NCI-H82 treated with DMSO at 0.1 percent for 48 hours (cell line): ENCODE measurements at regions not wholly inside any gene's neighbourhood (a gene's known extent, or its start where the extent isn't known, plus 50 kb on each side); places are given as distances from the start of the nearest gene placed in this dataset.

Source experiments
- DNase-seq: peaks from one replicate; lab custom pipeline; 2025; ENCODE audit not compliant: unreplicated experiment; lab: John Stamatoyannopoulos, UW

DNA sequence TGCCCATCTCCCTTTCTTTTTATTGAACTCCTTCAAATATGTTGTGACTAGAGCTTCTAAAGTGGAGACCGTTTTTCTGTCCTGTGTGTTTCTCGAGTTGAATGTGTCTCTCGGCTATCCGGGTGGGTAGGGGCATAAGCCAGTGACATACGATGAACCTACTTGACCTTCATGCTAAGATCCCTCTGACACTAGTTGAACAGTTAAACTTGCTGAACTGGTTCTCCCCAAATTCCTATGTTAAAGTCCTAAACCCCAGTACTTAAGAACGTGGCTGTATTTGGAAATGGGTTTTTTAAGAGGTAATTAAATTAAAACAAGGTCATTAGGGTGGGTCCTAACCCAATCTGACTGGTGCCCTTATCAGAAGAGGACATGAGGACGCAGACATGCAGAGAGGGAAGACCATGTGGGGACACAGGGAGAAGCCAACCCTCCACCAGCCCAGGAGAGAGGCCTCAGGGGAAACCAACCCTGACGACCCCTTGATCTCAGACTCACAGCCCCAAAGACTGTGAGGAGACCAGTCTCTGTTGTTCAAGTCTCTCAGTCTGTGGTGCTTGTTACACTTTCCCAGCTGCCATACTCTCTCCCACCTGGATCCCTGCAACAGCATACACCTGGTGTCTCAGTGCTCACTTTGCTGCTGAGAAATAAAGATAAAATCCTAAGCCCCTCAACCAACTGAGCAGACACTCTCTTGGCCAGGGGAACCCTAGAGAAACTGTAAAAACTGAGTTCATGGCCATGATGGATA, 208.4 kb downstream of the MYLK4 start:
- no peak for DNase-seq

DNA sequence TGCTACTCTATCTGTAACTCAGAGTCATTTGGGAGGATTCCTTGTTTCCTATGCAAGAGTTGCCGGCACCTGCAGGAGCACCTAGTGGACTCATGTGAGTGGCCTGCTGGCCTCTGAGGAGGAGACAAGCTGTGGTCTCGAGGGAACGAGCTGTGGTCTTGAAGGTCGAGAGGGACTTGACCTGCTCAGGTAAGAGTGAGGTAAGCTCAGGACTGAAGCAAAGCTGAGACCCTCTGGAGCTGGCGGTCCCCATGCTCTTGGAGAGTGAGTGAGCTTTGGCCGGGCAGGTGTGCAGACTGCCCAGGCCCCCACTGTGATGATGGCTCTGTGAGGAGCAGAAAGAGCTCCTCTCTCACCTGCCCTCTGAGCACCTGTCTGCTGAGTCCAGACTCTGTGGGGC, 214.3 kb downstream of the MYLK4 start:
- DNase-seq, result no peak

DNA sequence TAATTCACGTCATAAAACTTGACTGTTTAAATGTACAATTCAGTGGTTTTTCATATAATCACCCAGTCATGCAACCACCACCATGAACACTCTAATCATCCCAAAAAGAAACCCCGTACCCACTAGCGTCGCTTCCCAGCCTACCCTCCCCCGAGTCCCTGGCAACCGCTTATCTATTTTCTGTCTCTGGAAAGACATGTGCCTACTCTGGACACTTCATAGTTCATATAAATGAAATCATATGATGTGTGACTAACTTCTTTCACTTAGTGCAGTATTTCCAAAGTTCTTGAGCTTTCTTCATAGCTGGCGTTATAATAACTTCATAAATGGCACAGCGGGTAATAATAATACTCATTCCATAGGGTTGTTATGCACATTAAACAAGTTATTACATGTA, 215.2 kb downstream of the MYLK4 start:
- no peak for DNase-seq

DNA sequence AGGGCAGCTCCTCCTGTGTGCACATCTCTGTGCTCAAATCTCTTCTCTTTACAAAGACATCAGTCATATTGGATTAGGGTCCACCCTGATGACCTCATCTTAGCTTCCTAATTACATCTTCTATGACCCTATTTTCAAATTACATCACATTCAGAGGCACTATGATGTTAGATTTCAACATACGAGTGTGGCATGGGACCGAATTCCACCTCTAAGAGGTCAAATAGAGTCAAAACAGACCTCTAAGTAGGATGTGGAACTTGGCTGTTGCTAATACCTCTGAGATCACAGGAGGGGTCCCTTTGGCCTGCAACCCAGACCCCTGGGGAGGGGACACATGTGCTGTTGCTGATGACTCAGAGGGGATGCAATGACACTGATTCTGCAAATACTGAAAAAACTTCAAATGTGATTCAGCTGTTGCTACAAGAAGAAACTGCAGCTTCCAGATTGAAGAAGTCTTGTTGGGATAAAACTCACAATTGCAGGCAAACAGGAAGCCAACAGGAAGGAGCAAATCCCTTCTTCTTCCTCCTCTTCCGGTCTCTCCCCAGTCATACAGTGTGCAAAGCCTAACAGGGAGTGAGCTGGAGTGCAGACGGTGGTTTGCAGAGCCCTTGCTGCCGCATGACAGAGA, 216.2 kb downstream of the MYLK4 start:
- no peak for DNase-seq

DNA sequence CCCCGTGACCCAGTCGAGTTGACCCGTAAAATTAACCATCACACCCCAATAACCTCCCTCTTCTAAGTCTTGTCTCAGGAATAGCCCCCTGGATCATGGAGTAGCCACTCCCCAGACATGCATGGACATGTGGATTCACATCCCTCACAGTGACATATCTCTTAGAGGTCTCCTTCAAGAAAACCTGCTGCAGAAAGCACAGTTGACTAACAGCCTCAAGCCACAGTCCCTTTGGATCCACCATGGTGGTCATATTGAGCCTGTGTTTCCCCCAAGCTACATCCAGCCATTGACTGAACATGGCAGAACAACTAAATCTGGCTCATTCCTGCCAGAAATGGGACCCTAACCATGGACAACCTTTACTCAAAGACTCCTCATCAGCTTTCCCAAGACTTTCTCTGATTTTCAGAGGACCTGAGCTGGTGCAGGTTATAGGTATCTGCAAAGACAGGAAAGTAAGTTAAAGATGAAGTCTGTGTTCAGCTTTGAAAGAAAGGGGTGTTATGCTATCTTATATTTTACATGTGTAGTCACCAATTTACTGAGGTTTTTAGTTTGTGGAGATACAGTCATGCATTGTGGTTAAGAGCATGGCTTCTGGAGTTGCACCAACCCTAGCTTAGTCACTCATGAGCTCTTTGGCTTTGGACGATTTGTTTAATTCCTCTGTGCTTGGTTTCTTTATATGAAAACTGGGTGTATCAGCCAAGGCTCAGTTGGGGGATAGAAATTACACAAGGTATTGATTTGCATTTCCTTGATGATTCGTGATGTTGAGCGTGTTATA, 219.1 kb downstream of the MYLK4 start:
- DNase-seq, result no peak

DNA sequence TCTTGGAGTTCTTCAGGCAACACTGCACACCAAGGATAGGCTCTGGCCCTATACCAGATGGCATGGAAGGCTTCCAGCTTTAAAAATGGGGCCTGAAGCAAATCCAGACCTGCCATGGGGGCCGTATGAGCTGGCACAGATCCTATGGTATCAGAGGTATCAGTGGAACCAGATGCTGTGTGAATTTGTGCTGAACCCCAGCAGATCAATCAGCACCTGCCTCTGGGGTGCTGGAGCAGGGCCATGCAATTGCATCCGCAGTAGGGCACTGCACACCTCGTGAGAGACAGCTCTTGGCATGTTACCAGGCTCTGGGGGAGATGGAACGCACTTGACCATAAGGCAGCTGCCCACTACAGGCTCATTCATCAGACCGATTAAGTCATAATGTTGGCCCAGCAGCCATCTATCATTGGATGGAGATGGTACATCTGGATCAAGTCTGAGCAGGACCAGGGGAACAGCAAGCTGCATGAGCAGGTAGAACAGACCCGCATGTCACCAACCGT, 221.5 kb downstream of the MYLK4 start:
- DNase-seq, result no peak

DNA sequence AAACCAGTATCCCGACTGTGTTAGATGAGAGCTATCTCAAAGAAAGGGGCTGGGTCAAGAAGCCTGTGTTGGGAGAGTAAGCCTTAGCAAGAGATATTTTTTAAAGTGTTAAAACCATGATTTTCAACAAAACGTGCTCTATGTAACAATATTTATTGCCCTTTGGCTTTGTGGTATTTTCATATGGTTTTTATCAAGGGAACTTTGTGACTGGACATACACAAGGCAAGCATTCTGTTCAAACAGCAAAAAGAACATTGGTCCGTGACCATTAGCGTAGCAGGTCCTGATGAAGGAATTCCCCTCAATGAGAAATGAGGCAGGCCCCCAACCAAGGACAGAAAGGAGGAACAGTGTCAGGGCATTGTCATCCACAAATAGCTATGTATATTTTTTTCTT, 222.6 kb downstream of the MYLK4 start:
- no peak for DNase-seq

DNA sequence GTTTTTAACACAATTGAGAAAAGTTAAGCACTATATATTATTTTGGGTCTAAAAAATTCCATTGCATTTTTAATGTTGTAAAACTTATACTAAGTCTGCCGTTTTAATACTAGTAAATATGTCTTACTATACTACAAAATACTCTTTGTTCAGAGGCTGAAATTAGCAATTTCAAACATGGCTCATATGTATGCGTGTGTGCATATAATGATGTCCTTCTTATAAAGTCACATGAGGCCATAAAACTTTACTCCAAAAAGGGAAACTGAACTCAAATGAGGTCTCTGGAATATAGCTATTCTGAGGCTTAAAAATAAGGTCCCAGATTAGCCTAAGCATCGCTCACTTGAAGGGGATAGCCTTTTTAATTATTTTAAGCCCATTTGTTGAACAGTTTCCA, 224.0 kb downstream of the MYLK4 start:
- no peak for DNase-seq

DNA sequence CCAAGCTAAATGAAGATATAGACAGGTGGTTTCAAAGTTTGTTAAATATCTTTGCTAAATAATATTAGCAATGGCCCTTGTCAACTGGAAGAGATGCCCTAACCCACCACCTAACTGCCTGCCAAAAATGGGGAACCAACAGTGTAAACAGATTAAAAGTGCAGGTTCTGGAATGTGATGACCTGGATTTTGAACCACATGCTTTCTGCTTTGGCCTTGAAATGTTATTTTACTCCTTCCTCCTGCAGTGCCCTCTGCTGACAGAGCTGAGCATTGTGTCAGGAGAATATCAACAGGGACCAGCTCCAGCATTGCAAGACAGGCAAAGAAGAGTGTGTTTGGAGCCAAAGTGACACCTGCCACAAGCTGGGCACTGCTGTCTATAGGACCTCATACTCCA, 226.6 kb downstream of the MYLK4 start:
- no peak for DNase-seq

DNA sequence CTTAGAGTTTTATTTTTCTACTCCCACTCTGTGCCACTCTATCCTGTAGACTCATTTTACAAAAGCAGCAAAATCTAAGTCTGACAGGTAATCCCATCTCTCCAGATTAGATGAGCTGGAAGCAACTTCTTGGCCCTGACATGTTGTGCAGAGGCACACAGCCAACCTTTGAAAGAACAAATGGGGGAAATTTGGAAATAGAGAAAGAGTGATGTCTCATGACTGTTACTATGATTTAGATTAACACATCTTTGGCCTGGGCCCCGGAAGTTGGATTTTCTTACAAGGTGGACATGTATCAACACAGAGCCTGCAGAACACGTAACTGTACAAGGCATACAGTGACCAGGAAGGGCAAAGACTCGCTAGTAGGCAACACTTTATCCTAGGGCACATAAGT, 227.7 kb downstream of the MYLK4 start:
- DNase-seq, result no peak

DNA sequence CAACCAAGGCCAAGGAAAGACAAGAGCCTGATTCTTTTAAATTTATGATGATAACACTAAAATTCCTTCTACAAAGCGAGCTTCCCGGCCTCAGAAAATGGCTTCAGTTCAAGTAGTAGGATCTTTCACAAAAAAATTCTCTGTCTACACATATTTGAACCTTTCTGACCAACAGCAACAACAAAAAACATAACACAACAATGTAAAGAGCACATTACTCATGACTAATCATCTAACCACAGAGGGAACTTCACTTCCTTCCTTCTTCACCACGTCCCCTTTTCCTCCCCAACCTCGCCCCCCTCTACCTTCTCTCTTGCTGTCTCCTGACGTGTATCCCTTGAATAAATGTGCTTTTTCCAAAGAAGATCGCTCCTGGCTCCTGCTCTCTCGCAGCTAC, 228.2 kb downstream of the MYLK4 start:
- no peak for DNase-seq

DNA sequence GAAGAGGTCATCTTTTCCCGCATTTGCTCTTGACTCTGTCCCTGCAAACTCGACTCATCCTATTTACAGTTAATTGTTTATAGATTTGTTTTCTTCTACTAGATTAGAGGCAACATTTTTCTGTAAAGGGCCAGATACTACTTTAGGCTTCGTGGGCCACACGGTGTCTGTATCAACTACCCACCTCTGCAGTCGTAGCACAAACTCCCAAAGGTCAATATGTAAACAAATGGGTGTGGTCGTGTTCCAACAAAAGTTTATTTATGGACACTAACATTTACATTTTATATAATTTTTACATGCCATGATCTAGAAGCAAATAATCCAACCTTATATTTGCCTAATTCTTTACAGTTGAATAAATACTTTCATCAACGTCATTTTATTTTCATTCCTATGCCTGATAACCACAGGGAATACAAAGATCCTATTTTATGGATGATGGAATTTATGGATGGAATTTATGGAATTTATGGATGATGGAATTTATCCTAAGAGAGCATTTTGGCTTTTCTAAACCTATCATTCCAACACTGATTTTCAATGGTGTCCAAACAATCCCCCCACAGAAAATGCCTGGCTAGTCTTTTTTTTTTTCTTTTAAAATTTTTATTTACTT, 232.8 kb downstream of the MYLK4 start:
- no peak for DNase-seq

DNA sequence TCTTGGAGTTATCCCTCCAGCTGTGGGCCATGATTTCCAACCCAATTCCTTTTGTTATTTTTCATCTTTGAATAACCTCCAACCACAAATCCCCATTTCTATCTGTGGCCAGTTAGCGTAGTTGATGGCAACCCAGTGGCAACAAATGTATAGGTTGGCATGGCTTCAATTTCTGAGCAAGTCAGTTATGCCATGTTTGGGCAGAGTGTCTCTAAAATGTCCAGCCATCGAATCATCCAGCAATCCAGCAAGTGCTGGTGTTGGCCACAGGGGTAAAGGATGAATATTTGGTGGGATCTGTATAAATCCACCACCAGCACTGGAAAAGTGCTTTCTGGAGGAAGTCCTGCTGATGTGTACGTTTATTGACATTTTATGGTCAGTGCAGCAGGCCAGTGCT, 233.3 kb downstream of the MYLK4 start:
- DNase-seq, result no peak

DNA sequence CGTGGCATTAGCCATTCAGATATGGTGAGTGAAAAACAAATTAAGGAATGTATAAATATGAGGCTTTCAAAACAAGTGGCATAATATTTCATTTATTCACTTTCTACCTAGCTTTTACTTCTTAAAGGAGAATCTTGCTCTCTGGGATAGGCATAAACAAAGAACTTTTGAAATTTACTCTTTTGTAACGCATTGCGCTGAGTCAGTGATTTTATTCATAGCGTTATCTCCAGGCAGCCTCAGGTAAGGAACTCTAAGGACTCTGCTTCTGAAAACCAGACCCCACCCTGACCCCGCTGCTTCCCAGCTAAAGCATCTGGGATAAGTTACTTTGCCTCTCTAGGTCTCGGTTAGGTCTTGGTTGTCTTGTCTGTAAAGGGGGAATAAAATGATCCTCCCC, 234.7 kb downstream of the MYLK4 start:
- no peak for DNase-seq

DNA sequence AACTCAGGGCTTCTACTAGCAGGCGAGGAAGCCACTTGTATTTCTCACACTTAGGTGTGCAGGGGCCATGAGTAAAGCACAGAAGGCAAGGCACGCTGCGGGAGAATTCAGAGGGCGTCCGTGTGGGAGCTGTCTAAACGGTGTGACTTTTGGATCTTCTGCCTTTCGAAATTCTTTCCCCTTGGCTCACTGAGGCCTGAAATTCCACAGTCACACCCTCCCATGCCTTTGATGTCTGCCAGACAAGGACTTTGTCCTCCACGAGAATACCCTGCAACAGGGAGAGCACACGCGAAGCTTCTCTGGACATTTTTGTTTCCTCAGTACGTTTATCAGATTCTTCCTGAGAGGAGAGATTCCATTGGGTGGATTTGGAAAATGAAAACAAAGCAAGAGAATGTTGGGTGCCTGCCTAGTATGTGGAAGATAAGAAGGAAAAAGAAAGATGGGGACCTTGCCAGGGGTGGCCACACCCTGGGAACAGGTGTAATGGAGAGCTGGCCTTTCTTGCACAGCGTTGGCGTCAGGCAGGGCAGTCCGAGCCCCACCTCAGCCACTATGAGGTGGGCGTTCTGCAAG, 235.7 kb downstream of the MYLK4 start:
- no peak for DNase-seq

DNA sequence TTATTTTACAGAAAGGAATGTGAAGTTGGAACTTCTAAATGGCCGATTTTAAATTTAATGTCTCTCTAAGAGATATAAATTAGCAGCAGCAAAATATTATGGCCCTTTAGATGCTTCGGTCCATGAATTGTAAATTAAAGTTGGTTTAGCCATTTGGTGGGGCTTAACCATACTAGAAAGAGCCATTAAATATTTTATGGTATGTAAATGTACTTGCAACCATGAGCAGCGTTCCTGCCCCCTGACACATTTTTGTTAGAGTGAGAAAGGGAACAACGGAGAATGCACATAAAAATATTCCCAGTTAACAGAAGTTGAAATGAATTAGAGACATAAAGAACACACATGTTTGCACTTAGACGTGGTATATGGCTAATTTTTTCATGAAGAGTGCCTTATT, 237.9 kb downstream of the MYLK4 start:
- DNase-seq, result no peak

DNA sequence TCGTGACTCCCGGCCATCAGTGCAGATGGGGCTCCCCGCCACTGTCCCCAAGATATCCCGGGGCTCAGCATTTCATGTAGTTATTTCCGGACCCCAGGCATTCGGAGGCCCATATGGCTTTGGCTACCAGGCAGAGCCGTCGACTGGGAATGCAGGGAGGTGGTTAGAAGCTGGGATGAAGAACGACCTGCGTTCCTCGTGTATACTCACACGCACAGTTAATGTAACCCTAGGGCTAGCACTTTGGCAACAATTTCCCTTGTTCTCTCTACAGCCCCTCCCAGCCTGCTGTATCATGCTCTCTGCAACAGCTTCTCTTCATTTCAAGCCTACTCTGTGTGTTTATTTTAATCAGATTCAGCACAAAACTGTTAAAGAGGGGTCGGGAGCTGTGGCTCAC, 240.4 kb downstream of the MYLK4 start:
- no peak for DNase-seq

DNA sequence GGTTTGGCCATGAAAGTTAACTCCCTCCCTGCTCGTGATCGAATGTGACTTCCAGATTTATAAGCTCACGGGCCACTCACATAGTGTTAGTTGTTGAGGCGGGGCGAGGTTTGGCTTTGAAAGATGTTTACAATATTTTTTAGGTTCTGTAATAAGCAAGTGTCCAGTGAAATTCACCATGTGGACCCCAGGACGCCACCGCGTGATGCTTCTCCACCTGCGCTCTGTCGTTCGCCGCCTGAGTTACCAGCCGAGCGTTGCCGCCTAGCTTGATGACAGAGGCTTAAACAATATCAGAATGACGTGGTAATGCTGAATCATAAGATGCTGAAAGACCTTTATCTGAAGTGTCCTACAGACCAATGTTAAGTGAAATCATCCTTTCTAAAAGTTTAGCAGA, 241.0 kb downstream of the MYLK4 start:
- DNase-seq, result no peak

DNA sequence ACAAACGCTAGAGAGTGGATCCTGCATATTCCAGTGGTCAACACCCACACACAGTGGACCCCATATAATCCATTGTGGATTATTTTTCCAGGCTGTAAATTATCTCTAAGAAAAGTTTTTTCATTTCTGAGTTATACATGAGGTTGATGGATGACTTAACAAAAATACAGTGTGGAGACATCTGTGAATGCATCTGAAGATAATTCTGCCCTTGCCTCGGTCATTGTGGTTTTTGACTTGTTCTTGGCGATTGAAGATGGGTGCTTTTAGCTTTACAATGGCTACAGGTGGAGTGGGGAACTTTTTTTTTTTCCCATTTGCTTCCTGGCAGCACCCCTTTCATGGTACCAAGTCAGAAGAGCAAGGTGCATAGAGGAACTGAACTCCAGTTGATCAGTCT, 242.7 kb downstream of the MYLK4 start:
- DNase-seq, result no peak

DNA sequence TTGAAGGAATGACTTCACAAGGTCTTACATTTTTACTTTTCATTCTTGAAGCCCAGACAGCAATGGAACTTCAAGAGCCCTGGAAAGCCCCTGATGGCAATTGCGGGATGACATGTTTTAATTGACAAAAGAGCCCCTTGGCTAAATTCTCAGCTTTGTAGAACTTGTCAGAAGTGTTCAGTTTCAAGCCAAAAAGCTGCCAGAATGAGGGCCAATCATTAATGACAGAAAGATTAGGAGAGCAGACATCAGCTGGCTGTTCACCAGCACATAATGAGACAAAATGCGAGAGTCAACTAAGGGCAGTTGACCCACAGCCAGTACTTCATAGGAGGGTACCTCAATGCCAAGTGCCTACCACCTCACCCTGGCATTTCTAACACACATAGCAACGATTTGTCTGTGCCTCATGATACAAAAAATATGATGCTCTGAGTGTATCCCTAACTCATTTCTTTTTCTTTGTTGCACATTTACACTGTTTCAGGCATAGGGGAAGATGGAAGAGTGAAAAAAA, 243.1 kb downstream of the MYLK4 start:
- no peak for DNase-seq

DNA sequence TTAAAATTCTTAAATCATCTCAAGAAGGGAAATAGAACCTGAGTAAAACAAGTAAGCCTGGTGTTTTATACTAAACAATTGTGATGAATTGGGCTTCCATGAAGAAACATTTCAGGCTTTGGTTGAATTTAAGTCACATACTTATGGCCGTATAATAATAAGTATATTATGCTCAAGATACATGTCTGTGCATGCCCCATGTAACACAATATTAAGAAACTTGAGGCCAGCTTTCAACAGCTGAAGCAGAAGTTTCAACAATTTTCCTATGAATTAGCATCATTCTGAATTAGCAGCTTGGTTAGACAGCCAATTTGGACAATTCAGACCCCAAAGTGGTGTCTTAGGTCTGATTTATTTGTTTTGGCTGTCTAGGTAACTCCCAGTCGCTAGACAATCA, 243.7 kb downstream of the MYLK4 start:
- no peak for DNase-seq
